Mesothelial cell of epicardium (in vitro differentiated cells): ENCODE measurements at regions not wholly inside any gene's neighbourhood (a gene's known extent, or its start where the extent isn't known, plus 50 kb on each side); places are given as distances from the start of the nearest gene placed in this dataset.

Source experiments
- DNase-seq, 2 experiments: peaks; one replicate each; pipeline ENCODE4 v3.0.0; 2021; ENCODE audit warnings: low spot score in 2 of 2; ENCODE audit not compliant: unreplicated experiment in 2 of 2
- H3K27ac Mint-ChIP-seq: 2 replicates; pipeline ENCODE4 v1.8.0; 2021; ENCODE audit warnings: mixed read lengths
- H3K27me3 Mint-ChIP-seq: 2 replicates; pipeline ENCODE4 v1.8.0; 2021; ENCODE audit warnings: low read depth, mixed read lengths
- H3K36me3 Mint-ChIP-seq: 2 replicates; pipeline ENCODE4 v1.8.0; 2021; ENCODE audit warnings: mixed read lengths
- H3K4me1 Mint-ChIP-seq: 2 replicates; pipeline ENCODE4 v1.8.0; 2021; ENCODE audit warnings: mixed read lengths
- H3K4me3 Mint-ChIP-seq: 2 replicates; pipeline ENCODE4 v1.8.0; 2021; ENCODE audit warnings: mild to moderate bottlenecking, moderate library complexity, mixed read lengths
- H3K9me3 Mint-ChIP-seq: 2 replicates; pipeline ENCODE4 v1.8.0; 2021; ENCODE audit warnings: mixed read lengths
- CTCF ChIP-seq: fragments of 200-600 bp; sonication (generic); IDR thresholded peaks from one replicate; pipeline ENCODE4 v1.5.0; 2021; ENCODE audit warnings: antibody characterized with exemption; ENCODE audit not compliant: unreplicated experiment

GRCh38 chr12:59087691-59088090 is 167.4 kb upstream of the LRIG3 start:
- no peak overlapping the region for H3K27ac Mint-ChIP-seq
- no peaks in the 10 kb centered on the region for H3K36me3 Mint-ChIP-seq
- no peak for DNase-seq
- TF ChIP-seq CTCF, result no peak
- H3K4me1 Mint-ChIP-seq, result peaks cover 35% of the 10 kb centered on the region
- H3K9me3 Mint-ChIP-seq, result no peaks in the 10 kb centered on the region
- no peaks in the 10 kb centered on the region for H3K27me3 Mint-ChIP-seq
- no peak overlapping the region for H3K4me3 Mint-ChIP-seq

- no peaks in the 10 kb centered on the region for H3K36me3 Mint-ChIP-seq
- no peak for TF ChIP-seq CTCF
- no peak overlapping the region for H3K4me3 Mint-ChIP-seq
- no peaks in the 10 kb centered on the region for H3K27me3 Mint-ChIP-seq
- H3K27ac Mint-ChIP-seq, result no peak overlapping the region
- DNase-seq, result no peak
- H3K9me3 Mint-ChIP-seq, result no peaks in the 10 kb centered on the region
- H3K4me1 Mint-ChIP-seq, result peaks cover 35% of the 10 kb centered on the region
Measured at GRCh38 chr12:59087077-59087673, 166.9 kb upstream of the LRIG3 start.

DNA sequence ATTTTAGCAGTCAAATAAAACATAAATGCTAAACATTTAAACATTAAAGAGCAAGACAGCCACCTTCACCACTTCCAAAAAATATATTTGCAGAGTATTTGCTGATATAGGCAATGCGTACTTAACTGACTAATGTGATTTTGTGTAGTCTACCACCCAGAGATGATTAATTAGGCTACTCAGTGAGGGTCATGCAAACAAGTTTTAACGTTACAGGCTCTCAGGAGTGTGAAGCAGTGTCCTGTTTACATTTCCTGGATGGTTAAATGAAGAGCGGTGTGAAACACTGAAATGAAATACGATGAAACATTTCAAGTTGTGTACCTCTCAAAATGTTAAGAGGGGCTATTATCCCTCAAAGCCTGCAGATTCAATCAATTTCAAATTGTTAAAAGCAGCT is 165.8 kb upstream of the LRIG3 start:
- Mint-ChIP-seq H3K9me3 (no peaks in the 10 kb centered on the region), H3K4me1 (peaks cover 35% of the 10 kb centered on the region), H3K36me3 (no peaks in the 10 kb centered on the region), H3K4me3 (no peak overlapping the region), H3K27me3 (no peaks in the 10 kb centered on the region), H3K27ac (no peak overlapping the region)
- DNase-seq, result no peak
- no peak for TF ChIP-seq CTCF

GRCh38 chr12:59085690-59086089 is 165.4 kb upstream of the LRIG3 start:
- DNase-seq, result no peak
- Mint-ChIP-seq H3K9me3 (no peaks in the 10 kb centered on the region), H3K4me3 (no peak overlapping the region), H3K4me1 (peaks cover 35% of the 10 kb centered on the region), H3K27me3 (no peaks in the 10 kb centered on the region), H3K36me3 (no peaks in the 10 kb centered on the region), H3K27ac (peak overlapping the region; percentile 94)
- no peak for TF ChIP-seq CTCF

GRCh38 chr12:59084511-59085375 is 164.4 kb upstream of the LRIG3 start:
- H3K27me3 Mint-ChIP-seq, result no peaks in the 10 kb centered on the region
- DNase-seq, result peak in 1 of 2 experiments; percentile 60
- peaks cover 35% of the 10 kb centered on the region for H3K4me1 Mint-ChIP-seq
- no peaks in the 10 kb centered on the region for H3K9me3 Mint-ChIP-seq
- TF ChIP-seq CTCF, result no peak
- peak overlapping the region; percentile 24 for H3K4me3 Mint-ChIP-seq
- H3K36me3 Mint-ChIP-seq, result no peaks in the 10 kb centered on the region
- H3K27ac Mint-ChIP-seq, result peak overlapping the region; percentile 94
